ENCODE measurements at regions not wholly inside any gene's neighbourhood (a gene's known extent, or its start where the extent isn't known, plus 50 kb on each side); places are given as distances from the start of the nearest gene placed in this dataset.

- no peak overlapping the region for H2AFZ ChIP-seq (ENCODE audit: low read length)
- H4K91ac ChIP-seq (replicated peaks; ENCODE audit: insufficient read length, low read length): no peak overlapping the region
- H4K5ac ChIP-seq (ENCODE audit: insufficient read length, low read depth, low read length): no peak overlapping the region
- H3K14ac ChIP-seq (ENCODE audit: insufficient read length): no peak overlapping the region
- WGBS, 2 experiments (ENCODE audit: extremely low coverage in 1 of 2, insufficient coverage in 1 of 2, insufficient read length in 1 of 2, insufficient replicate concordance in 2 of 2, low coverage in 1 of 2, low lambda C conversion rate in 2 of 2, missing lambda C conversion rate in 1 of 2): 84% methylated on average over 2 of the region's 2 CpGs; no CpG with 5 or more reads in 1 of the 2 experiments
- TF ChIP-seq YY1 (IDR thresholded peaks at IDR 0.05; ENCODE audit: low read depth, low read length): no peak
- TF ChIP-seq CBX8 (IDR thresholded peaks at IDR 0.05; ENCODE audit: borderline replicate concordance, low read depth, low read length): no peak
- no peak overlapping the region for H3K27ac ChIP-seq (ENCODE audit: low read depth, low read length)
- no peak overlapping the region for H3K4me3 ChIP-seq (ENCODE audit: extremely low read depth in 1 of 4, insufficient read depth in 2 of 4, low read depth in 3 of 4, low read length in 4 of 4)
- no peak overlapping the region for H2BK5ac ChIP-seq (ENCODE audit: low read depth, low read length)
- H2AK5ac ChIP-seq (ENCODE audit: low read depth, low read length): no peak overlapping the region
- no peak overlapping the region for H3K4ac ChIP-seq (replicated peaks; ENCODE audit: insufficient read length, low read depth, low read length)
- no peak overlapping the region for H2BK15ac ChIP-seq (ENCODE audit: low read length)
- H4K8ac ChIP-seq (ENCODE audit: extremely low read depth, insufficient read depth, low read length): no peak overlapping the region
- H3K9me3 ChIP-seq (ENCODE audit: insufficient read depth in 2 of 2, low read depth in 1 of 2, low read length in 1 of 2): no peaks in the 10 kb centered on the region
- H2BK20ac ChIP-seq (ENCODE audit: low read length): no peak overlapping the region
- H2BK120ac ChIP-seq (replicated peaks; ENCODE audit: low read depth, low read length): no peak overlapping the region
- H3K23me2 ChIP-seq (ENCODE audit: low read depth, low read length): no peaks in the 10 kb centered on the region
- ChIA-PET POLR2A (ENCODE audit: partially characterized antibody) (no interaction called here), CTCF (ENCODE audit: partially characterized antibody) (interaction anchor here (0.7 to 1.6 kb wide), 8 partner anchors 8 to 138 kb away, joined by 3 to 7 read pairs (median 4); no protein-coding TSS in a partner anchor)
- no peak overlapping the region for H3K9ac ChIP-seq (replicated peaks in 1 of 4; ENCODE audit: extremely low read depth in 1 of 4, low read depth in 3 of 4, low read length in 3 of 4)
- no peak overlapping the region for H3K18ac ChIP-seq (ENCODE audit: extremely low read depth, low read length)
- H3K27me3 ChIP-seq (replicated peaks in 1 of 4; ENCODE audit: control insufficient read depth in 3 of 4, extremely low read depth in 1 of 4, insufficient read depth in 3 of 4, low read length in 3 of 4): peaks cover 0 to 4% (median 2%) of the 10 kb centered on the region in 4 experiments; a peak in 4 of 7 replicates
- no peak overlapping the region for H2BK12ac ChIP-seq (ENCODE audit: low read depth, low read length)
- DNase-seq (ENCODE audit: low read depth in 1 of 2, low spot score in 2 of 2) (no peak), FAIRE-seq (no peak)
- H4K20me1 ChIP-seq (replicated peaks in 1 of 2; ENCODE audit: control insufficient read depth in 1 of 2, insufficient read depth in 2 of 2, low read length in 2 of 2): no peaks in the 10 kb centered on the region
- no peaks in the 10 kb centered on the region for H3K79me1 ChIP-seq (ENCODE audit: low read depth, low read length)
- no peak overlapping the region for H3K23ac ChIP-seq (ENCODE audit: insufficient read length)
- H3K4me1 ChIP-seq (replicated peaks in 1 of 4; ENCODE audit: control insufficient read depth in 3 of 4, insufficient read depth in 4 of 4, low read length in 3 of 4): peaks cover 1 to 13% (median 10%) of the 10 kb centered on the region in 4 experiments
- no peak overlapping the region for H3K56ac ChIP-seq (replicated peaks; ENCODE audit: insufficient read length, low read depth, low read length)
- H3K79me2 ChIP-seq (ENCODE audit: control insufficient read depth in 1 of 2, insufficient read depth in 2 of 2, low read length in 2 of 2): no peaks in the 10 kb centered on the region
- H3K4me2 ChIP-seq (ENCODE audit: insufficient read depth in 1 of 2, low read depth in 2 of 2, low read length in 2 of 2): no peak overlapping the region
- H3K36me3 ChIP-seq (ENCODE audit: control insufficient read depth in 2 of 4, insufficient read depth in 4 of 4, low read length in 3 of 4): no peaks in the 10 kb centered on the region
These were observed 92.7 kb upstream of the LHX1 start for GRCh38 chr17:36844601-36845000.
